OCI-LY1 (cell line): ENCODE measurements at regions not wholly inside any gene's neighbourhood (a gene's known extent, or its start where the extent isn't known, plus 50 kb on each side); places are given as distances from the start of the nearest gene placed in this dataset.

ENCODE experiments used
- EZH2 ChIP-seq: fragments of 200-600 bp; sonication (generic), shearing (Covaris generic); IDR thresholded peaks from 2 replicates; pipeline ENCODE4 v1.8.0; 2017; ENCODE audit warnings: borderline replicate concordance, mixed run types, mild to moderate bottlenecking, antibody characterized with exemption, low read length, moderate library complexity, mixed read lengths
- TF ChIP-seq, protein P1 (sequence below): fragments of 200-600 bp; sonication (generic), shearing (Covaris generic); IDR thresholded peaks from 2 replicates; pipeline ENCODE4 v1.5.1; 2017; ENCODE audit warnings: mild to moderate bottlenecking, antibody characterized with exemption, low read length, moderate library complexity, mixed read lengths

DNA sequence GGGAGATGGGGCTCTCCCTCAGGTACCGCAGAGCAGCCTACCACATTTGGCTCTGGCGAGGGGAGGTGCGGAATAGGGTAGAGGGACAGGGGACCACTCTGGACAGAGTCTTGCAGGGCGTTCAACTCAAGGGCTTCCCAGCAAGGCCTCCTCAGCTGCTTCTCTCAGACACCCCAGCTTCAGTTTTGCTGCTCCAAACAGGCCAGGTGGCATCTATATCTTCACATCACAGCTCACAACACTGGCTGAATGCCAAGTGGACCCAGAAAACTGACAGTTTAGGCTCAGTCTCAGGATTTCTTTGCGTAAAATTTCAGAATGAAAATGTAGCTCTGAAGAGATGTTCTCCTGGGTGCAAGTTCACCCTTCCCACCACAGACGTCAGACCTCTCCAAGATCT lies 592.6 kb upstream of the ADAMTS16 start:
- TF ChIP-seq, protein P1, sequence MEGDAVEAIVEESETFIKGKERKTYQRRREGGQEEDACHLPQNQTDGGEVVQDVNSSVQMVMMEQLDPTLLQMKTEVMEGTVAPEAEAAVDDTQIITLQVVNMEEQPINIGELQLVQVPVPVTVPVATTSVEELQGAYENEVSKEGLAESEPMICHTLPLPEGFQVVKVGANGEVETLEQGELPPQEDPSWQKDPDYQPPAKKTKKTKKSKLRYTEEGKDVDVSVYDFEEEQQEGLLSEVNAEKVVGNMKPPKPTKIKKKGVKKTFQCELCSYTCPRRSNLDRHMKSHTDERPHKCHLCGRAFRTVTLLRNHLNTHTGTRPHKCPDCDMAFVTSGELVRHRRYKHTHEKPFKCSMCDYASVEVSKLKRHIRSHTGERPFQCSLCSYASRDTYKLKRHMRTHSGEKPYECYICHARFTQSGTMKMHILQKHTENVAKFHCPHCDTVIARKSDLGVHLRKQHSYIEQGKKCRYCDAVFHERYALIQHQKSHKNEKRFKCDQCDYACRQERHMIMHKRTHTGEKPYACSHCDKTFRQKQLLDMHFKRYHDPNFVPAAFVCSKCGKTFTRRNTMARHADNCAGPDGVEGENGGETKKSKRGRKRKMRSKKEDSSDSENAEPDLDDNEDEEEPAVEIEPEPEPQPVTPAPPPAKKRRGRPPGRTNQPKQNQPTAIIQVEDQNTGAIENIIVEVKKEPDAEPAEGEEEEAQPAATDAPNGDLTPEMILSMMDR = no peak
- no peak for TF ChIP-seq EZH2
